ENCODE measurements at regions not wholly inside any gene's neighbourhood (a gene's known extent, or its start where the extent isn't known, plus 50 kb on each side); places are given as distances from the start of the nearest gene placed in this dataset.

DNA sequence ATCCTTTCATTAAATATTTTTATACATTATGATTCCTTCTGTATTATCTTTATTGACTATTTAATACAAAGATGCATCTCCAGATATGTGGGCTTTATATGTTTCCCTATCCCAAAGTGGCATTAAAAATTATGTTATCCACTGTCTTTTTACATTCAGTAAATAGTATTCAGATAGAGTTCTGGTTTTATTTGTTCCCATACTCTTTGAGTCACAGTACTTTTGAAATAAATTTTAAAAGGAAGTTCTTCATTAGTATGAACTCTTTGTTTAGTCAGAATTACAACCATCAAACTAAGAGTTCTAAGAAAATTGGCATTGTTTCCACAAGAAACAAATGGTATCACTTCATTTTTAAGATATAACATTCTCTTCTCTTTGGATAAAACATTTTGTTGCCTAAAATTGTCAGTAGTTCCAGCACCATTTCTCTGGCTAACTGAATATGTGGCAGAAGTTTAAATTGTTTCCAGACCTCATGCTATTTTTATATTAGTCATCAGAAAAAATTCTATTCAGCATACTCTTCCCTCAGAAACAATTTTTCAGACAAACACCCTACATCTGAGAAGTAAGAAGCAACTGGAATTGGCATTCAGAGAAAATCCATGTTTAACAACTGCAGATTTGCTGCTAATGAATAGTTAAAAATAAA lies 88.5 kb upstream of the COL5A2 start:
- no peak for TF ChIP-seq EP300 (IDR thresholded peaks at IDR 0.05)
- no peak for TF ChIP-seq POLR2AphosphoS5 (IDR thresholded peaks at IDR 0.05)
- TF ChIP-seq, protein P1, sequence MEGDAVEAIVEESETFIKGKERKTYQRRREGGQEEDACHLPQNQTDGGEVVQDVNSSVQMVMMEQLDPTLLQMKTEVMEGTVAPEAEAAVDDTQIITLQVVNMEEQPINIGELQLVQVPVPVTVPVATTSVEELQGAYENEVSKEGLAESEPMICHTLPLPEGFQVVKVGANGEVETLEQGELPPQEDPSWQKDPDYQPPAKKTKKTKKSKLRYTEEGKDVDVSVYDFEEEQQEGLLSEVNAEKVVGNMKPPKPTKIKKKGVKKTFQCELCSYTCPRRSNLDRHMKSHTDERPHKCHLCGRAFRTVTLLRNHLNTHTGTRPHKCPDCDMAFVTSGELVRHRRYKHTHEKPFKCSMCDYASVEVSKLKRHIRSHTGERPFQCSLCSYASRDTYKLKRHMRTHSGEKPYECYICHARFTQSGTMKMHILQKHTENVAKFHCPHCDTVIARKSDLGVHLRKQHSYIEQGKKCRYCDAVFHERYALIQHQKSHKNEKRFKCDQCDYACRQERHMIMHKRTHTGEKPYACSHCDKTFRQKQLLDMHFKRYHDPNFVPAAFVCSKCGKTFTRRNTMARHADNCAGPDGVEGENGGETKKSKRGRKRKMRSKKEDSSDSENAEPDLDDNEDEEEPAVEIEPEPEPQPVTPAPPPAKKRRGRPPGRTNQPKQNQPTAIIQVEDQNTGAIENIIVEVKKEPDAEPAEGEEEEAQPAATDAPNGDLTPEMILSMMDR (IDR thresholded peaks at IDR 0.05): no peak
- no peak for TF ChIP-seq POLR2A (IDR thresholded peaks at IDR 0.05)
- H3K27ac ChIP-seq: peak overlapping the region; percentile 10
- no peaks in the 10 kb centered on the region for H3K36me3 ChIP-seq
- DNase-seq (ENCODE audit: low spot score in 2 of 2): no peak
- peaks cover 4% of the 10 kb centered on the region for H3K9me3 ChIP-seq
- no peak overlapping the region for H3K4me3 ChIP-seq
- no peaks in the 10 kb centered on the region for H3K27me3 ChIP-seq
- H3K4me1 ChIP-seq: peaks cover 4% of the 10 kb centered on the region

GRCh38 chr2:189268763-189269162 lies 89.2 kb upstream of the COL5A2 start:
- H3K4me3 ChIP-seq: no peak overlapping the region
- H3K27ac ChIP-seq: no peak overlapping the region
- no peaks in the 10 kb centered on the region for H3K27me3 ChIP-seq
- H3K4me1 ChIP-seq: peaks cover 4% of the 10 kb centered on the region
- peaks cover 4% of the 10 kb centered on the region for H3K9me3 ChIP-seq
- no peaks in the 10 kb centered on the region for H3K36me3 ChIP-seq
- no peak for TF ChIP-seq EP300 (IDR thresholded peaks at IDR 0.05)
- no peak for DNase-seq (ENCODE audit: low spot score in 2 of 2)
- 87% methylated on average over 2 of the region's 2 CpGs for WGBS

DNA sequence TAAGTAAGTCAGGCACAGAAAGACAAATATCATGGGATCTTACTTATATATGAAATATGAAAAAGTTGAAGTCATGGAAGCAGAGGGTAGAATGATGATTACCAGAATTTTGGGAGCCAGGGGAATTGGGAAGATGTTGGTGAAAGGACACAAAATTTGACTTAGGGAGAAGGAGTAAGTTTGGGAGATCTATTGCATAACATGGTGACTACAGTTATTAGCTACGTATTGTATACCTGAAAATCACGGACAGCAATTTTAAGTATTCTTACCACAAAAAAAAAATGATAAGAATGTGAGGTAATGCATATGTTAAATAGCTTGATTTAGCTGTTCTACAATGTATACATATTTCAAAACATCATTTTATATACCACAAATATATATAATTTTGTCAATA lies 94.2 kb upstream of the COL5A2 start:
- Histone ChIP-seq H3K4me1 (no peaks in the 10 kb centered on the region), H3K36me3 (no peaks in the 10 kb centered on the region), H3K4me3 (no peak overlapping the region), H3K9me3 (no peaks in the 10 kb centered on the region), H3K27me3 (no peaks in the 10 kb centered on the region), H3K27ac (no peak overlapping the region)
- TF ChIP-seq EP300 (IDR thresholded peaks at IDR 0.05) (no peak), POLR2A (IDR thresholded peaks at IDR 0.05) (no peak)
- TF ChIP-seq, protein P1 (IDR thresholded peaks at IDR 0.05): no peak
- DNase-seq (ENCODE audit: low spot score in 2 of 2): no peak
- 49% methylated on average over 2 of the region's 2 CpGs for WGBS

GRCh38 chr2:189274361-189274760 lies 94.8 kb upstream of the COL5A2 start:
- DNase-seq (ENCODE audit: low spot score in 2 of 2): no peak

GRCh38 chr2:189276277-189276676 lies 96.7 kb upstream of the COL5A2 start:
- DNase-seq (ENCODE audit: low spot score in 2 of 2): no peak
- no peak for TF ChIP-seq POLR2AphosphoS5 (IDR thresholded peaks at IDR 0.05)
- TF ChIP-seq EP300 (IDR thresholded peaks at IDR 0.05): no peak
- TF ChIP-seq, protein P1 (IDR thresholded peaks at IDR 0.05): no peak
- TF ChIP-seq POLR2A (IDR thresholded peaks at IDR 0.05): no peak
- Histone ChIP-seq H3K36me3 (no peaks in the 10 kb centered on the region), H3K27me3 (no peaks in the 10 kb centered on the region), H3K27ac (no peak overlapping the region), H3K4me3 (no peak overlapping the region), H3K4me1 (no peaks in the 10 kb centered on the region), H3K9me3 (no peaks in the 10 kb centered on the region)
- 51% methylated on average over 2 of the region's 2 CpGs for WGBS

More at GRCh38 chr2:189274361-189274760, 94.8 kb upstream of the COL5A2 start:
- H3K4me3 ChIP-seq: no peak overlapping the region
- H3K27me3 ChIP-seq: no peaks in the 10 kb centered on the region
- H3K9me3 ChIP-seq: no peaks in the 10 kb centered on the region
- H3K27ac ChIP-seq: no peak overlapping the region
- H3K4me1 ChIP-seq: no peaks in the 10 kb centered on the region
- H3K36me3 ChIP-seq: no peaks in the 10 kb centered on the region
- TF ChIP-seq POLR2AphosphoS5 (IDR thresholded peaks at IDR 0.05) (no peak), EP300 (IDR thresholded peaks at IDR 0.05) (no peak)
- TF ChIP-seq, protein P1 (IDR thresholded peaks at IDR 0.05): no peak

DNA sequence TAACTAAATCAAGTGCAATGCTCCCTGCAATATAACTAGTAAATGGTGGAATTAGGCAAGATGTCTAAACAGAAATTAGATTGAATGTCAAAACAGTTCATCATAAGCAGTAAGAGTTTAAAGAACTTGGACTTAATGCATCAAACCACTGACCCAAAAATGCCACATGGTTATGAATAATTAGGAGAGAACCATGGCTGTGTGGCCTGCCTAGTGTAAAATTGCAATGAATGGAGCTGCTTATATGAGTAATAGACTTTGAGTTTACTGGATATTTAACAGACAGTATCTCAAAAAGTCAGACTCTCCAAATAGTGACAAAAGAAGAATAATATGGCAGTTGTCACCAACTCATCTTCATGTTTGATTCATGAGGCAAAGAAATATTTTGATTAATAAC lies 101.6 kb upstream of the COL5A2 start:
- no peak for TF ChIP-seq EP300 (IDR thresholded peaks at IDR 0.05)
- no peak for TF ChIP-seq POLR2AphosphoS5 (IDR thresholded peaks at IDR 0.05)
- no peak for TF ChIP-seq POLR2A (IDR thresholded peaks at IDR 0.05)
- TF ChIP-seq, protein P1 (IDR thresholded peaks at IDR 0.05): no peak
- peaks cover 4% of the 10 kb centered on the region for H3K4me1 ChIP-seq
- DNase-seq (ENCODE audit: low spot score in 2 of 2): no peak
- no peaks in the 10 kb centered on the region for H3K27me3 ChIP-seq
- no peaks in the 10 kb centered on the region for H3K9me3 ChIP-seq
- H3K27ac ChIP-seq: no peak overlapping the region
- no peaks in the 10 kb centered on the region for H3K36me3 ChIP-seq
- no peak overlapping the region for H3K4me3 ChIP-seq
